GM23338 (cell line): ENCODE measurements at regions not wholly inside any gene's neighbourhood (a gene's known extent, or its start where the extent isn't known, plus 50 kb on each side); places are given as distances from the start of the nearest gene placed in this dataset.

Experiments
- ATAC-seq: fragments of 200-7000 bp; cut with Tn5 transposase; 3 replicates; pipeline ENCODE4 v1.9.1; 2020
- DNase-seq: peaks from one replicate; pipeline ENCODE4 v3.0.0-alpha.2; 2015; ENCODE audit warnings: low spot score
- H2AFZ ChIP-seq: fragments of 200-600 bp; sonication (generic); 2 replicates; pipeline ENCODE4 v1.8.0; 2016; ENCODE audit warnings: antibody characterized with exemption, mild to moderate bottlenecking, moderate library complexity
- H3F3A ChIP-seq: fragments of 200-600 bp; sonication (generic); replicated peaks from 2 replicates; pipeline ENCODE4 v1.8.0; 2017; ENCODE audit warnings: antibody characterized with exemption, mixed run types, low read depth
- H3K27ac ChIP-seq: fragments of 200-600 bp; sonication (generic); 2 replicates; pipeline ENCODE4 v1.6.1; 2016; ENCODE audit warnings: low read depth
- H3K27me3 ChIP-seq: fragments of 200-600 bp; sonication (generic); 2 replicates; pipeline ENCODE4 v1.8.0; 2016; ENCODE audit warnings: mild to moderate bottlenecking, mixed run types, moderate library complexity; ENCODE audit not compliant: insufficient read depth
- H3K36me3 ChIP-seq: fragments of 200-600 bp; sonication (generic); 2 replicates; pipeline ENCODE4 v1.8.0; 2016; ENCODE audit warnings: mild to moderate bottlenecking; ENCODE audit not compliant: insufficient read depth
- H3K4me1 ChIP-seq: fragments of 200-600 bp; sonication (generic); 2 replicates; pipeline ENCODE4 v1.8.0; 2016; ENCODE audit warnings: mild to moderate bottlenecking, moderate library complexity; ENCODE audit not compliant: insufficient read depth
- H3K4me2 ChIP-seq: fragments of 200-600 bp; sonication (generic); 2 replicates; pipeline ENCODE4 v1.7.1; 2017; ENCODE audit warnings: mixed run types
- H3K4me3 ChIP-seq: fragments of 200-600 bp; sonication (generic); 2 replicates; pipeline ENCODE4 v1.6.1; 2016; ENCODE audit warnings: mixed run types
- H3K79me2 ChIP-seq: fragments of 200-600 bp; sonication (generic); replicated peaks from 2 replicates; pipeline ENCODE4 v1.8.0; 2017; ENCODE audit warnings: mild to moderate bottlenecking; ENCODE audit not compliant: insufficient read depth
- H3K9me2 ChIP-seq: fragments of 200-600 bp; sonication (generic); 2 replicates; pipeline ENCODE4 v1.8.0; 2017; ENCODE audit not compliant: insufficient read depth
- H4K20me1 ChIP-seq: fragments of 200-600 bp; sonication (generic); replicated peaks from 2 replicates; pipeline ENCODE4 v1.8.0; 2017; ENCODE audit warnings: mild to moderate bottlenecking; ENCODE audit not compliant: insufficient read depth
- H3K27ac Mint-ChIP-seq: 2 replicates; pipeline ENCODE4 v1.8.0; 2020; ENCODE audit warnings: inconsistent platforms, mild to moderate bottlenecking, moderate library complexity, mixed read lengths
- H3K27me3 Mint-ChIP-seq: 3 replicates; pipeline ENCODE4 v1.8.0; 2022; ENCODE audit warnings: low read depth, mild to moderate bottlenecking, moderate library complexity, mixed read lengths, inconsistent platforms; ENCODE audit not compliant: insufficient read depth, poor library complexity
- H3K36me3 Mint-ChIP-seq: 3 replicates; pipeline ENCODE4 v1.8.0; 2021; ENCODE audit warnings: low read depth, mild to moderate bottlenecking, inconsistent platforms, moderate library complexity, mixed read lengths
- H3K4me1 Mint-ChIP-seq: 3 replicates; pipeline ENCODE4 v1.8.0; 2020; ENCODE audit warnings: mild to moderate bottlenecking, inconsistent platforms, mixed read lengths
- H3K4me3 Mint-ChIP-seq: 3 replicates; pipeline ENCODE4 v1.8.0; 2021; ENCODE audit warnings: moderate library complexity, mild to moderate bottlenecking, inconsistent platforms, mixed read lengths
- H3K9me3 Mint-ChIP-seq: 3 replicates; pipeline ENCODE4 v1.8.0; 2020; ENCODE audit warnings: moderate library complexity, mild to moderate bottlenecking, inconsistent platforms, mixed read lengths
- CREB1 ChIP-seq: fragments of 250-450 bp; sonication (Bioruptor Pico); IDR thresholded peaks from 2 replicates; pipeline ENCODE4 v1.5.0; 2020; ENCODE audit warnings: low read depth, mild to moderate bottlenecking, moderate library complexity
- ETS1 ChIP-seq: IDR thresholded peaks from 2 replicates; pipeline ENCODE4 v1.6.1; 2016; ENCODE audit warnings: antibody characterized with exemption
- EZH2 ChIP-seq: fragments of 200-600 bp; sonication (generic); IDR thresholded peaks from one replicate; pipeline ENCODE4 v1.8.0; 2017; ENCODE audit warnings: antibody characterized with exemption, mild to moderate bottlenecking, low read depth; ENCODE audit not compliant: unreplicated experiment
- JUNB ChIP-seq: IDR thresholded peaks from one replicate; pipeline ENCODE4 v1.6.1; 2016; ENCODE audit warnings: antibody characterized with exemption; ENCODE audit not compliant: unreplicated experiment
- NANOG ChIP-seq: IDR thresholded peaks from 2 replicates; pipeline ENCODE4 v1.6.1; 2016; ENCODE audit warnings: antibody characterized with exemption, borderline replicate concordance
- POLR2AphosphoS5 ChIP-seq: IDR thresholded peaks from 2 replicates; pipeline ENCODE4 v1.6.1; 2016; ENCODE audit warnings: antibody characterized with exemption, low read depth
- REST ChIP-seq: IDR thresholded peaks from one replicate; pipeline ENCODE4 v1.6.1; 2018; ENCODE audit warnings: antibody characterized with exemption; ENCODE audit not compliant: unreplicated experiment
- STAT1 ChIP-seq: IDR thresholded peaks from one replicate; pipeline ENCODE4 v1.6.1; 2016; ENCODE audit warnings: antibody characterized with exemption; ENCODE audit not compliant: unreplicated experiment
- ZNF114 ChIP-seq: fragments of 250-450 bp; sonication (Bioruptor Pico); IDR thresholded peaks from 2 replicates; pipeline ENCODE4 v1.5.0; 2020; ENCODE audit warnings: mild to moderate bottlenecking, moderate library complexity
- ZNF331 ChIP-seq: fragments of 250-450 bp; sonication (Bioruptor Pico); IDR thresholded peaks from 2 replicates; pipeline ENCODE4 v1.5.0; 2020; ENCODE audit warnings: low read depth, mild to moderate bottlenecking, moderate library complexity
- TF ChIP-seq, protein P1 (sequence below), 2 experiments: fragments of 200-600 bp in 1 of 2; sonication (generic) in 1 of 2; conservative IDR thresholded peaks; 2 replicates each; pipeline versions ENCODE4 v1.5.1 to v1.6.1; 2016 to 2017; ENCODE audit warnings: antibody characterized with exemption in 2 of 2, low read depth in 2 of 2, mild to moderate bottlenecking in 2 of 2, moderate library complexity in 1 of 2

- TF ChIP-seq REST = no peak
- TF ChIP-seq EZH2 = no peak
- no peak for TF ChIP-seq ZNF114 (CRISPR knock-in tag)
- TF ChIP-seq, protein P1, sequence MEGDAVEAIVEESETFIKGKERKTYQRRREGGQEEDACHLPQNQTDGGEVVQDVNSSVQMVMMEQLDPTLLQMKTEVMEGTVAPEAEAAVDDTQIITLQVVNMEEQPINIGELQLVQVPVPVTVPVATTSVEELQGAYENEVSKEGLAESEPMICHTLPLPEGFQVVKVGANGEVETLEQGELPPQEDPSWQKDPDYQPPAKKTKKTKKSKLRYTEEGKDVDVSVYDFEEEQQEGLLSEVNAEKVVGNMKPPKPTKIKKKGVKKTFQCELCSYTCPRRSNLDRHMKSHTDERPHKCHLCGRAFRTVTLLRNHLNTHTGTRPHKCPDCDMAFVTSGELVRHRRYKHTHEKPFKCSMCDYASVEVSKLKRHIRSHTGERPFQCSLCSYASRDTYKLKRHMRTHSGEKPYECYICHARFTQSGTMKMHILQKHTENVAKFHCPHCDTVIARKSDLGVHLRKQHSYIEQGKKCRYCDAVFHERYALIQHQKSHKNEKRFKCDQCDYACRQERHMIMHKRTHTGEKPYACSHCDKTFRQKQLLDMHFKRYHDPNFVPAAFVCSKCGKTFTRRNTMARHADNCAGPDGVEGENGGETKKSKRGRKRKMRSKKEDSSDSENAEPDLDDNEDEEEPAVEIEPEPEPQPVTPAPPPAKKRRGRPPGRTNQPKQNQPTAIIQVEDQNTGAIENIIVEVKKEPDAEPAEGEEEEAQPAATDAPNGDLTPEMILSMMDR (conservative IDR thresholded peaks at IDR 0.05; ENCODE audit: low read depth in 2 of 2) = no peak
- no peak for TF ChIP-seq ZNF331 (CRISPR knock-in tag)
- TF ChIP-seq ETS1 = no peak
- no peak for TF ChIP-seq CREB1
- no peak for TF ChIP-seq JUNB
These were observed 1754.1 kb downstream of the C4orf33 start (continued) for GRCh38 chr4:130850019-130850524.

GRCh38 chr4:130851107-130851506, 1755.2 kb downstream of the C4orf33 start:
- no peak for DNase-seq
- Mint-ChIP-seq H3K4me3 (no peak overlapping the region), H3K36me3 (no peaks in the 10 kb centered on the region), H3K27me3 (peaks cover 2% of the 10 kb centered on the region), H3K27ac (no peak overlapping the region), H3K9me3 (peaks cover 5% of the 10 kb centered on the region; the same call in 2 of the 3 replicates), H3K4me1 (no peaks in the 10 kb centered on the region)
- no peaks in the 10 kb centered on the region for H3F3A ChIP-seq
- H3K4me2 ChIP-seq = no peak overlapping the region
- H3K27ac ChIP-seq = no peak overlapping the region
- no peaks in the 10 kb centered on the region for H3K27me3 ChIP-seq
- H3K4me3 ChIP-seq = no peak overlapping the region
- H4K20me1 ChIP-seq = no peaks in the 10 kb centered on the region
- peaks cover 3% of the 10 kb centered on the region; the same call in 1 of the 2 replicates for H3K9me2 ChIP-seq
- H3K4me1 ChIP-seq = no peaks in the 10 kb centered on the region
- H2AFZ ChIP-seq = no peak overlapping the region
- no peaks in the 10 kb centered on the region for H3K79me2 ChIP-seq
- no peaks in the 10 kb centered on the region for H3K36me3 ChIP-seq
- no peak for TF ChIP-seq STAT1
- TF ChIP-seq NANOG = no peak
- no peak for TF ChIP-seq REST
- no peak for TF ChIP-seq EZH2
- TF ChIP-seq, protein P1 (conservative IDR thresholded peaks at IDR 0.05; ENCODE audit: low read depth in 2 of 2) = no peak
- no peak for TF ChIP-seq POLR2AphosphoS5
- ATAC-seq = no peak
